Right forelimb (tissue), 1 donor: ENCODE measurements at regions not wholly inside any gene's neighbourhood (a gene's known extent, or its start where the extent isn't known, plus 50 kb on each side); places are given as distances from the start of the nearest gene placed in this dataset.
"Not testable (repeated sequence)": the region's sequence is repeated elsewhere in the genome, so short reads cannot be mapped to it uniquely, and the experiment has no call there.

Experiments
- DNase-seq: peaks from one replicate; pipeline ENCODE4 v3.0.0-alpha.2; 2018

DNA sequence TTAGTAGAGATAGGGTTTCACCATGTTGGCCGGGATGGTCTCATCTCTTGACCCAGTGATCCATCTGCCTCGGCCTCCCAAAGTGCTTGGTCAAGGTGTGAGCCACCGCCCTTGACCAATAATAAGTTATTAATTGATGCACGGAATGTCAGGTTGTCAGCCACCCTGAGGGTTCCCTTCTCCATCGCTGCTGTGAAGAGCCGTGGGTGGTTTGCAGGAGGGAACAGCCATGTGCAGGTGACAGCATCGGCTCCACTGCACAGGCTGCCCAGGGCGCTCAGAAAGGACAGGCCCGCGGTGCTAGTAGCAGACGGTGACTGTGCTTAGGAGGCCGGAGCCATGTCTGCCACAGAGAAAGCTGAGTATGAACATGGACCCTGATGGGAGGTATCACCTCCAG, 814.0 kb downstream of the BRD1 start:
- DNase-seq: no peak

DNA sequence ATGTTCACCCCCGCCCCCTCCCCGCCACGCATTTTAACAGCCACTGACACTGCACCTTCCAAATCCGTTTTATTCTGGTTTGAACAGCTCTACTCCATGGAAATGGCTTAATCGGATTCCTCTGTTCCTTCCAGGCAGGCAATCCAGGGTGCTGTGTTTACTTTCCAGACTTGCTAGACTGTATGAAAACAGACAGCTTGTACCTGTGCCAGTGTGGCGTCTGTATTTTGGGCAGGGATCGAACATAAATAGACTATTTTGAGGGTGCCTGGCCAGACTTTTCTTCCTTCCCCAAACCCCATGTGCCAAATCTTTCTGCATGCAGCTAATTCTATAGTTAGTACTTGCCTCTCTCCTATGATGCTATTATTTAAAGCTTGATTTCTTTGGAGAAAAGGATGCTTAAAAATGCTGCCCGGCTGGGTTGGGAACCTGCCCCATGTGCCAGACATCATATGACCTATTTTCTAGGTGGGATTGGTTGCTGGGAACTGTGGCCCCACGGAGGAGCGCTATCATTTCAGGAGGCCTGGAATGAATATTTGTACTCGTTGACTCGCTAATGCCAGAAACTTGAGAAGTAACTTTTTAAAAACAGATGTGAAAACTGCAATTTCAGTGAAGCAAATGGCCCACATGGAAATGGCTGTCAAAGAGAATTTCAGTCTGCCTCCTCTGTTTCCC, 814.8 kb downstream of the BRD1 start:
- peak; percentile 57 for DNase-seq

DNA sequence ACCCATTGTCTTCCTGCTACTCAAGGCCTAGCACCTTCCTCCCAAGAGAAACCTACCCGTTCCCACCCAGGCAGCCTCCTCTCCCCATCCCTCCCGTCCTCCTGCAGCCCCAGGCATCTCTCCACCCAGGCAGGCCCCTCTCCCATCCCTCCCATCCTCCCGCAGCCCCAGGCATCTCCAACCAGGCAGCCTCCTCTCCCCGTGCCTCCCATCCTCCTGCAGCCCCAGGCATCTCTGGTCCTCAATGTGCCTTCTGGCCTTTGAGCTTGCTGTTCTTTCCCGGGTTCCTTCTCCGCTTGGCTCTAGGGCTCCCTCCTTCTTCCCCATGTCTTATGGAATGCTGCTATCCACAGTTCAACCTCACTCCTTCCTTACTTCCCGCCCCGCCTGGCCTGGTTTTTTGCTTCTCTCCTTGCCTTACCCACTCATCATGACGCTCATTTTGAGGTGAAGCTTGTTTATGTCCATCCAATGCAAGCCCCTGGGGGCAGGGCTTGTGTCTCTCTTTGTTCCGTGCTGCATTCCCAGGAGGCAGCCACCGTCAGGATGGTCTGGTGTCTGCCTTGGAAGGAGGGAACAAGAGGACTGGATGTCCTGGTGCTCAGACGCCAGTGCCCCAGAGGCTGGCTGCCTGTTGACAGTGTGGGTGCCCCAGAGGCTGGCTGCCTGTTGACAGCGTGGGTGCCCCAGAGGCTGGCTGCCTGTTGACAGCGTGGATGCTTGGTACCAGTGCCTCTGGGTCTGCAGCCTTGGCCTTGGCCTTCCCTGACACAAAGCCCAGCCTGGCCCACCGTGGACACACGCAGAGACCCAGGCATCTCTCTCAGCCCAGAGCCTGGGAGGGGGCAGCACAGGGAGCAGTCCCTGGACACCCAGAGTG, 815.7 kb downstream of the BRD1 start:
- DNase-seq: no peak

DNA sequence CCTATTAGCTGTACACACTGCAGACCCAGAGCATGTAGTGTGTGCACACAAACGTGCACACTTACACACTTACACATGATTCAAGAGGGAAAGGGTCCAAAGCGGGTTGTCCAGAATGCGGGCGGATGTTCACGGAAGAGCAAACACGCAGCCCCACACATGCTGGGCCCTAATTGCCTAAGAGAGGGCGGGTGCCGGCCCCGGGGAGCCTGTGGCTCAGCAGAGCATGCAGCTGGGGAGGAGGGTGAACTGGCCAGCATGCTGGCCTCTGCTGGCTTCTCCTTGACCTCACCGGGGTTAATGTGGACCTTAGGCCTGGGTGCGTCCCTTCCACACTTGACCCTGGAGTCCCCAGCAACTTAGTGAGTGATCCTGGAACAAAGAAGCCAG, 816.3 kb downstream of the BRD1 start:
- no peak for DNase-seq

DNA sequence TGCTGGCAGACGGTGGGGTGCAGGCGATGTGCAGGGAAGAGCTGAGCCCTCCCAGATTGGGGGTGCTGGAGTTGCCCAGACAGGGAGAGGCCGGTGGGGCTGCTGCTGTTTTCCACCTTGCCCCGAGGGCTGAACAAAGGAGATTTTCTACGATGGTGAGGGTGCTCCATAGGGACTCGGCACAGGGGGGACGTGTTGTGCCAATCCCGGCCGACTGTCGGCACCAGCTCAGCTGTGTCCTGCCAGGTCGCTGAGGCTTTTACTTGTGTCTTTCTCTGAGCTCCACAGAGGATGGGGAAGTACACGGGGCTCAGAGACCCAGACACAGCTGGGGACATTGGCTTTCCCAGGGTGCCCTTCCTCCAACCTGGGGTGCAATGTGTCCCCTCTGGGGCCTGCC, 816.8 kb downstream of the BRD1 start:
- DNase-seq: no peak

DNA sequence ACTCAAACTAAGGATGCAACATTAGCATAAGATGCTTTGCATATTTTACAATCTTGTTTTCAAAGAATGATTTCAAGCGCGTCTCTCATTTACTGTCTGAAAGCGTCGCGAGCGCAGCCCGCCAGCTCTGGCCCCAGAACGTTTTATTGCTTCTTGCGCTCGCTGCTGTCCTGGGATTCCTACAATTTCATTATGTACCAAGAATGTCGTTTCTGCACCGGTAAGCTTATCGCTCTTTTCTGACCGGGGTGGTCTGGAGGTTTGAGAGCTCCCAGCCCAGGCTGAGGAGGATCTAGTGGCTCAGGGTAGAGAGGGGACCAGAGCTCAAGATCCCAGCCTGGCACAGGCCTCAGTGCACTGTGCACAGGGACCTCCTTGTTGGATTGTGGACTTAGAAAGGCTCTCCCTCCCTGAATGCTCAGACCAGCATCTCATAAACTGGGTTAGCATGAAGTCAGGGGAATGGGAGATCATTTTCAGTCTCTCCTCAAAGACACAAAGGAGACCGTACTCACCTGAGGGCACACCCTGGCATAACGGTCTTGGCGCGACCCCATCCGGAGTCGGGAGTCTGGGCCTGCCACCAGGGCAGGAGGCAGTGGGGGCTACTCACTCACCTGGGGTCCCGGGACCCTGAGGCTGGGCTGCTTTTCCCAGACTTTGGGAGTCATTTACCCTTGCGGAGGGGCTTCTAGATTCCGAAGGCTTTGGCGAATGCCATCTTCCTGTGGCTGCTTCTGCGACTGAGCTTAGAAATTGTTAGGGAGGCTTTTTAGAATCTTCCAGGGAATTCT, 817.4 kb downstream of the BRD1 start:
- DNase-seq: no peak

DNA sequence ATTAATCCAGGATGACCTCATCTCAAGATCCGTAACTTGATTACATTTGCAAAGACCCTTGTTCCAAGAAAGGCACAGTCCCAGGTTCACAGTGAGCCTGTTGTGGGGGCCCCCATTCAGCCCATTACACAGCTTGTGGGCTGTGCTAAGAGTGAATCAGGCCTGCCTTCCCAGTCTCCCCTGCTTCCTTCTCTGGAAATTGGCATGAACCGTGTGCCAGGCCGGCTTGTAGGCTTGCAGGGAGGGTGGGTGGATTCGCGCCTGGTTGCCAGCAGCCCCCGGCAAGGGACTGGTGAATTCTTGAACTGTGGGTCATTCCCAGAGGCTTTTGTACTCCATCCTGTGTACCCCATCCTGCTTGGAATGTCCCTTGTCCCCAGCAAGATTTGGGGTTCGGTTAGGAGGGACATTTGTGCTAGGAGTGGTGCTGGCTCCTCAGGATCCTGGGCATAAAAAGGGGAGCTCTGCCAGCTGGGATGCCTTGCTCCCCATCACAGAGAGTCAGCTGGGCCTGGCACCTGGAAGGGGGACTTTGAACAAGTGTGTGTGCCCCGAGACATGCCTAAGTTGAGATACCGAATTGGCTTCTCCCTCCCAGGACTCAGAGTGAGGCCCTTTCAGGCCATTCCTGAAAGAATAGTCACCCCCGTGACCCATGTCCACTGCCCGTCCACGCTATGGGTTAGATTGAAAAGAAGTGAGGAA, 818.2 kb downstream of the BRD1 start:
- no peak for DNase-seq

DNA sequence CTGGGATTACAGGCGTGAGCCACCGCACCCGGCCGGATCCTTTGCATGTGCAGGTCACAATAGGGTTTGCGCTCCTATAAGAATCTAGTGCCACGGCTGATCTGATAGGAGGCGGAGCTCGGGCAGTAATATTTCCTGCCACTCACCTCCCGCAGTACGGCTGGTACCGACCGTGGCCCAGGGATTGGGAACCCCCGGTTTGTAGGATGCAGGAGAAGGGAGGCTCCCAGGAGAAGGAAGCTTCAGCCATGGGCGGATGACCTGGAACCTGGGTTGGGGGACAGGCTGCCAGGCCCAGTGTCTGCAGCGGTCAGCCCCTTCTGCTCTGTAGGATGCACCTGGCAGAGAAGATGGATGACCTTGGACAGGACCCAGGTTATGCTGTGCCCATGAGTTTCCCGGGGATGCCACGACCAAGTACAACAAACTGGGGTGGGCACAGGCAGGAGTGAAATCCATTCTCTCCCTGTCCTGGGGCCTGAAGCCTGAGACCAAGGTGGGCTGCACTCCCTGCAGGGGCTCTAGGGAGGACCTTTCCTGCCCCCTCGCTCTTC, 818.9 kb downstream of the BRD1 start:
- DNase-seq: no peak

DNA sequence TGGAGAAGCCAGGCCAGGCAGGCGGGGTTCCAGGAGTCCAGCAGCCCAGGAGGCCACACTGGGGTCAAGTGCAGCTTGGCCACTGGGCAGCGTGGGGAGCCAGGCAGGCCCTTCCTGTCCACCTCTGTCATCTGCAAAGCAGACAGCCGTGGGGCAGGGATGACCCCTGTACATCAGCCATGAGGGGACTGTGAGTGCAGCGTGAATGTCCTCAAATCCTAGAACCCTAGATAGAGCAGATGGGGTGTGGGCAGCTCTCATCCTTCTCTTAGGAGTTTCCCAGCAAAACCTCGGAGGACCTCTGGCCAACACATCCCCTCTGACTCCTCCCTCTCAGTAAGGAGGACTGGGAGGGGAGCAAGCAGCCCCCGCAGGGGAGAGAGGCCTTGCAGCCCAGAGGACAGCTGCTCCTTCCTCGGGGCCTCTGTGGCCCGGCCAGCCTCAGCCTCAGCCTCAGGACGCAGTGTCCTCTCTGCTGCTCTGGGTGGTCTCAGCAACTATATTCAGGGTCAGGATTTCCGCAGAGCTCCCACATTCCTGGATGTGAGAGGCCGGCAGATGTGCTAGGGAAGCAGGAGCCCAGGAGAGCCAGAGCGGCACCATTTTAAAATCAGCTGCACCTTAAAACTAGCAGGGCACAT, 820.5 kb downstream of the BRD1 start:
- DNase-seq: no peak

DNA sequence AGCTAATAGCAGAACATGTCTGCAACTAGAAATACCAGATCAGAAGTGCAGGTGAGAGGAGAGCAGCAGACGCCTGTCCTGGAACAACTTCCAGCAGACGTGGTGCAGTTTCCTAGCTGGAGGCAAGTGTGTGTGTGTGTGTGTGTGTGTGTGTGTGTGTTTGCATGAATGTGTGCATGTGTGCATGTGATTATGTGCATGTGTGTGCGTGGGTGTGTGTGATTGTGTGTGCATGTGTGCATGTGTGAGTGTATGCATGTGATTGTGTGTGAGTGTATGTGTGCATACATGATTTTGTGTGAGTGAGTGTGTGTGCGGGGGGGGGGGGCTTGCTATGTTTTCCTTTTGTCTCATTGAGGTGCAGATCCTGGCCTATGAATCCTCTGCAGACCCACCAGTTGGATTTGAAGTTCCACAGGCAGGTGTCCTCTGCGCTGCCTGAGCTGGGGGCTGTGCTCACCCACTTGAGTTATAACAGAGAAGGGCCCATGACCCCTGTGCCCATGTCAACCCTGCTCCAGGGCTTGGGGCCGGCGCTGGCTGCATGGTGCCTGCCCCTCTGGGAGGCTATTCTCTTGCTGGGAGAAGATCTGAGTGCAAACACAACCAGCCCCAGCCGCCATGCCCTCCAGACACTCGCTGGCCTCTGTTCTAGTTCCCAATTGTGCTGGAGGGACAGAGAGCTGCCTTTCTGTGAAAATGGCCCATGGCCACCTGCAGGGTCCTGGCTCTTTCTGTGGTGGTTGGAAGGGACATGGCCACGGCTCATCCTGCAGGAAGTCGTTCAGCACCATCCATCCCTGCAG, 821.3 kb downstream of the BRD1 start:
- DNase-seq: no peak

DNA sequence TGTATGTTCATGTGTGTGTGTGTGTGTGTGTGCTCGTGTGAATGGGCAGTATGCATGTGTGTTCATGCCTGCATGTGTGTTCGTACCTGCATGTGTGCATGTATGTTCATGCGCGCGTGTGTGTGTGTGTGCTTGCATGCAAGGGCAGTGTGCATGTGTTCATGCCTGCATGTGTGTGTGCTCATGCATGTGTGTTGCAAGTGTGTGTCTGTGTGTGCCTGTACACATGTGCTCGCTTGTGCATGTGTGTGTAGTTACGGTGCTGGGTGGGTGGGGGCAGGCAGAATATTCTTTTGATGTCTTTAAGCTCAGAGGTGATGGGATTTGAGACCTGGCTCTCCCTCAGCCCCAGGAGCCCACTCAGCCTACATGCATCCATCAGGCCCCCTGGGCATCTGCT, 822.1 kb downstream of the BRD1 start:
- DNase-seq: no peak

DNA sequence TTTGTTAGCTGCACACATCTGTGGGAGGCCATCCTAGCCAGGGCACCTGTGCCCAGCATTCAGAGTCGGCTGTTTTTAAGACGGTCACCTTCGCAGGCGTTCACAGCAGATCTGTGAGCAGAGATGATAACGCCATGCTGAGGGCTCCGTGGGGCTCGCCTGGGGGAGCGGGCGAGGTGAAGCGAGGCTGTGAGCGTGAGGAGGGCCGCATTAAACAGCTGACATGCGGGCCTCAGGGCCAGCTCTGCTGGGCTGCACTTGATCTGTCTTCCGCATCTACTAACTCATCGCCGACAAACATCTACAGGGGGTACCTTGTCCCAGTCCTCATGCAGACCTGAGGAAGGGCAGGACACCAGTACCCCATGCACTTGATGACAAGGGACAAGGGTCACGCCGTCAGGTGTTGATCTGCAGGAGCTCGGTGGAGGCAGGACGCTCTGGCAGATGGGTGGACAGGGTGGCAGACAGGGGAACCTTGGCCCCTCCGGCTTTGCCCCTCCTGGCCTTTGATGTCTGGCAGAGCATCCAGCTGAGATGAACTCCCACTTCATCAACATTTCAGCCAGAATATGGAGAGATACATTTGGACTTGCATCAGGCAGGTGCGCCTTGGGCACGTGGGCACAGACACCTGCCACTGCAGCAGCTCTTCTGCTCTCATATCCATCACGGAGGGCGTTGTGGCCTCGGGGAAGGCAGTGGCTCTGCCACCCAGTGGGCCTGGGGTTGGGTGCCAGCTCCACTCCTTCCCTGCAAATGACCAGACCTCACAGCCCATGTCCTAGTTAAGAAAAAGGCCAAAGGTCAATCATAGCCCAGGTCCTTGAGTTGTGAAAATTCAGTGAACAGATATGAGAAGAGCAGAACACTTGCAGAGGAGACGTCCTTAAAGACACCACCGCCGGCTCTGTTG, 822.9 kb downstream of the BRD1 start:
- no peak for DNase-seq

DNA sequence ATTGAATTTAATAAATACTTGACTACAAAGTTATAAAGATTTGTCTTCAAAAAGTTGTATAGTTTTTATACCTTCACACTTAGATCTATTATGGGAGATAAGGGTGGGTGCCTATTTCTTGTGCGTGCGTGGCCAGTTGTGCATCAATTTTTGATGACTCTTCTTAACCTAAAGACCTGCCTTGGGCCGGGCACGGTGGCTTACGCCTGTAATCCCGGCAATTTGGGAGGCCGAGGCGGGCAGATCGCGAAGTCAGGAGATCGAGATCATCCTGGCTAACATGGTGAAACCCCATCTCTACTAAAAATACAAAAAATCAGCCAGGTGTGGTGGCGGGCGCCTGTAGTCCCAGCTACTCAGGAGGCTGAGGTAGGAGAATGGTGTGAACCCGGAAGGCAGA, 830.1 kb downstream of the BRD1 start:
- not testable (repeated sequence) for DNase-seq

DNA sequence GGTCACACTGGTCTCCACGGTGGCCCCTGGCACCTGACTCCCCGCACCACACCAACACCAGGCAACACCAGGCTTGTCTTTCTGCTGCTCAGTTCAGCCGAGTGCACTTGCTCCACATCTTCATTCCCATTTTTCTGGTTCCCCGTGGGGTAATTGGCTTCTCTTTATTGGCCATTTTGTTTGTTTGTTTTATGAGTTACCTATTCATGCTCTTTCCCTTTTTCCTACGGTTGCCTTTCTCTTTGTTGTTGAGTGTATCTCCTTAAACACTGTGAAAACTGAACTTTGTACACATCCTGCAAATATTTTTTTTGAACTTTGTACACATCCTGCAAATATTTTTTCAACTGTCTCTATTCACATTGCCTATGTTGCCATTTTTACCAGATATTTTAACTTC, 834.0 kb downstream of the BRD1 start:
- no peak for DNase-seq

DNA sequence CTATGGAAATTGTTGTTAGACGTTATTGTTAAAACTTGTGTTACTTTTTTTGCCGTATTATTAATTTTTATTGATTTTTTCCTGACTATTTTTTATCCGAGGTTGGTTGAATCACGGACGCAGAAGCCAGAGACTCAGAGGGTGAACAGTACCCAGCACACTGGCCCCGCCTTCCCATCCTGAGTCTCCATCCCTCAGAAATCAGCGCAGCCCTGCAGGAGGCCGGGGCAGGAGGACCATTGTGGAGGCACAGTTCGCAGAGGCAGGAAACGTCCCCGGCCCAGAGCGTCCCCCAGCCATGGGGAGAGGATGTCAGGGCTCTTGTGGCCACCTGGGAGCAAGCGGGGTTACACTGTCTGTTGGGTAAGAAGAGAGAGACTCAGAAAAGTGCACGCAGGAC, 843.0 kb downstream of the BRD1 start:
- peak; percentile 21 for DNase-seq

DNA sequence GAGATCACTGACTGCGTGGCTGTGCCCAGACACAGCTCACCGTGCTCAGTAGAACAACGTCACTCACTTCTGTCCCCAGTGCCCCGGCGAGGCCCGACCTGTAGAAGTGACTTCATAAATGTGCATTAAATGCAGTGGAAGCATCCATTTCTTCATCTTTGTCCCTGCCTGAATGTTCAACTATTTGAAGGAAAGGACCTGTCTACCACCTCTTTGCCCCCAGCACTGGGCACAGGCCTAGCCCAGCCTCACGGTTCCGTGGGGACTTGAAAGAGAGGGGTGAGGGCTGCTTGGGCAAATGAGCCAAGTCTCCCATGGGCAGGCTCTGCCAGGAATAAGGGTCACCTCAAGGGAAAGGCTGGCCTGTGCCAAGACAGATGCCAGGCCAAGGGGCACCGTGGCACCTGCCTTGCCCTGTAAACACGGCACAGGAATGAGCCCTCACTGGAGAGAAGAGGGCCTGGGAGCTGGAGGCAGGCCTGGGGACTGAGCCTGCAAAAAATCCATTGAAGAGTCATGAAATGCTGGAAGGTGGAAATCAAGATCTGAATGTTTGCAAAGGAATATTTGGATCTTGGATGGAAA, 845.3 kb downstream of the BRD1 start:
- DNase-seq: peak; percentile 28

DNA sequence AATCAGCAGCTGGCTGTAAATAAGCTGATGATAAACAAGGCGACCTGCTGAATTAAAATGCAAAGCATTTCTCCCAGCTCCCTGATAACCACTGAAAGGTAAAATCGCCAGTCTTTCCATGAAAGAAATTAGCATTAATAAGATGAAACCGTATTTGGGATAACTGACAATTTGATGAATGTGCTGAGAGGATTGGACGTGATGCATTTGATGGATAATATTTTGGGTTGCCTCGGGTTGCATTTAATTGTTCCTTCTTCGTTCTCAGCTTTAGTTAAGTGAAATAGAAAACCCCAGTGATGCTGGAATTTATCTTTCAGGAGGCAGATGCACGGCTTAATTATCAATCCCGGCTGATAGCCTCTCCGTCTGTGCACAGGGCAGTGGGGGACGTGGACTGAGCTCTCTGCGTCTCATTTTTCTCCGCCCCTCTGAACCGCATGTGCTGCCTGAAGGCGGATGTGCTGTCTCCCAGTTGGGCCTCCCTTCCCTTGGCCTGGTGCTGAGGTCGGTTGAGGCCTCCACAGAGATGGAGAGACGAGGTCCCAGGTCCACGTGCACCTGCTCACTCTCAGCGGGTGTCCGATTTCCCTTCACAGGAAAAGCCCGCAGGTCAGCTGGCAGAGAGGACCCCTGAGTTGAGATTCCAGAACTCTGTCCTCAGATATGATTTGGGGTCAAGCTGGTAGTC, 846.2 kb downstream of the BRD1 start:
- peak; percentile 26 for DNase-seq

DNA sequence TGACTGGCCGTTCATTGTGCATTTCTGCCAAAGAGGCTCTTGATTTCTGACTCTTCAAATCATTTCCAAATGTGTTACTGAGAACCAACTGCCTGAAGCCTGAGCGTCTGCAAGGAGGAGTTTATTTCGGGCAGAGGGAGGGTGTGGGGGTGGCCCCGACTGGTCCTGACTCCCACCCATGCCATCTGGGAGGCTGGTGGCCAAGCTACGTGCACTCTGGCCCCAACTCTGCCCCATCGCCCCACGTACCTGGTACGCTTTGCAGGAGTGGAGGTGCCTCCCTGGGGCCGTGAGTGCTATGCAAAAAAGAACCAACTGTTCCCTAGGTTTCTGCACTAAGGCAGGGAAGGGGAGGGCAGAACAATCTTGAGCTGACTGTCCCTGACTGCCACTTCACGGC, 846.8 kb downstream of the BRD1 start:
- DNase-seq: peak; percentile 18

DNA sequence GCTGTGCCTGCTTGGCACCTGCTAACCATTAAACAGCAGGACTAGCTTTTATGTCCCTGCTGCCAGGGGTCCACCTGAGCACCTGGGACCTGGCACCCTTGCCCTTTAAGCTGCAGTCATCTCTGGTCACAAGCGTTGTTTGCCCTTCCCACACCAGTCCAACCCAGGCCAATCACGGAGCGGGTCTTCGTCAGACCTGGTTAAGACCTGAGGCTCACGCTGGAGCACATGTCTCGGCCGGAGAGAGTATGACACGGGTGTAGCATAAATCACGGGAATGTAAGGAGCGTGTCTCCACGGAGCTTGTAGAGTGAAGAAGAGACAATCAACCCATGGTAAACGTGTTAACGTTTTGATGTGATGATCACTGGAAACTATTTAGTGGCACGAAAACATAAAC, 847.3 kb downstream of the BRD1 start:
- DNase-seq: peak; percentile 23
